ENCODE measurements at regions not wholly inside any gene's neighbourhood (a gene's known extent, or its start where the extent isn't known, plus 50 kb on each side); places are given as distances from the start of the nearest gene placed in this dataset.

- no peak overlapping the region for H3K27ac Mint-ChIP-seq
- H3K36me3 Mint-ChIP-seq: no peaks in the 10 kb centered on the region
Observed at GRCh38 chr10:83343676-83344075, 795.6 kb upstream of the GHITM start.

GRCh38 chr10:83346266-83346910 lies 792.9 kb upstream of the GHITM start:
- no peaks in the 10 kb centered on the region for H3K36me3 ChIP-seq (replicated peaks in 1 of 2; ENCODE audit: control insufficient read depth in 1 of 2, insufficient read depth in 2 of 2, low read length in 2 of 2)
- H3K27me3 ChIP-seq (ENCODE audit: control insufficient read depth in 2 of 2, insufficient read depth in 2 of 2, low read length in 2 of 2): no peaks in the 10 kb centered on the region
- no peaks in the 10 kb centered on the region for H3K79me2 ChIP-seq (ENCODE audit: insufficient read depth, low read length)
- H3K9me3 ChIP-seq (replicated peaks in 1 of 2; ENCODE audit: control insufficient read depth in 1 of 2, insufficient read depth in 1 of 2, low read length in 2 of 2): peaks cover 4 to 17% of the 10 kb centered on the region in 2 donors
- Mint-ChIP-seq H3K36me3 (no peaks in the 10 kb centered on the region), H3K4me1 (no peaks in the 10 kb centered on the region), H3K27me3 (ENCODE audit: low read depth in 3 of 3) (no peaks in the 10 kb centered on the region), H3K9me3 (peaks cover 1 to 13% (median 5%) of the 10 kb centered on the region in 7 donors), H3K27ac (no peak overlapping the region), H3K4me3 (no peak overlapping the region)
- no peak overlapping the region for H3K4me3 ChIP-seq (replicated peaks in 1 of 3; ENCODE audit: low read depth in 2 of 3, low read length in 3 of 3)
- H3K27ac ChIP-seq (ENCODE audit: low read depth in 1 of 2, low read length in 2 of 2): no peak overlapping the region
- intact Hi-C loops (cut with micrococcal nuclease): no loop called here
- DNase-seq: no peak
- H3K4me2 ChIP-seq (replicated peaks; ENCODE audit: extremely low read depth, low read length, poor library complexity, severe bottlenecking): no peak overlapping the region
- no peak overlapping the region for H3K9ac ChIP-seq (ENCODE audit: insufficient read depth, low read length, poor library complexity, severe bottlenecking)
- TF ChIP-seq, protein P1, sequence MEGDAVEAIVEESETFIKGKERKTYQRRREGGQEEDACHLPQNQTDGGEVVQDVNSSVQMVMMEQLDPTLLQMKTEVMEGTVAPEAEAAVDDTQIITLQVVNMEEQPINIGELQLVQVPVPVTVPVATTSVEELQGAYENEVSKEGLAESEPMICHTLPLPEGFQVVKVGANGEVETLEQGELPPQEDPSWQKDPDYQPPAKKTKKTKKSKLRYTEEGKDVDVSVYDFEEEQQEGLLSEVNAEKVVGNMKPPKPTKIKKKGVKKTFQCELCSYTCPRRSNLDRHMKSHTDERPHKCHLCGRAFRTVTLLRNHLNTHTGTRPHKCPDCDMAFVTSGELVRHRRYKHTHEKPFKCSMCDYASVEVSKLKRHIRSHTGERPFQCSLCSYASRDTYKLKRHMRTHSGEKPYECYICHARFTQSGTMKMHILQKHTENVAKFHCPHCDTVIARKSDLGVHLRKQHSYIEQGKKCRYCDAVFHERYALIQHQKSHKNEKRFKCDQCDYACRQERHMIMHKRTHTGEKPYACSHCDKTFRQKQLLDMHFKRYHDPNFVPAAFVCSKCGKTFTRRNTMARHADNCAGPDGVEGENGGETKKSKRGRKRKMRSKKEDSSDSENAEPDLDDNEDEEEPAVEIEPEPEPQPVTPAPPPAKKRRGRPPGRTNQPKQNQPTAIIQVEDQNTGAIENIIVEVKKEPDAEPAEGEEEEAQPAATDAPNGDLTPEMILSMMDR (IDR thresholded peaks at IDR 0.05): no peak
- H2AFZ ChIP-seq (ENCODE audit: insufficient read depth, low read depth, low read length, poor library complexity, severe bottlenecking): no peak overlapping the region
- no peaks in the 10 kb centered on the region for H3K4me1 ChIP-seq (ENCODE audit: control insufficient read depth in 1 of 2, insufficient read depth in 2 of 2, low read length in 2 of 2)
- no peaks in the 10 kb centered on the region for H4K20me1 ChIP-seq (ENCODE audit: insufficient read depth, low read length)
- WGBS (ENCODE audit: insufficient coverage): no CpG with 5 or more reads among the region's 2 CpGs

More at GRCh38 chr10:83343676-83344075, 795.6 kb upstream of the GHITM start:
- H3K4me3 ChIP-seq (replicated peaks in 1 of 3; ENCODE audit: low read depth in 2 of 3, low read length in 3 of 3): no peak overlapping the region
- no peak overlapping the region for H3K27ac ChIP-seq (ENCODE audit: low read depth in 1 of 2, low read length in 2 of 2)
- H3K79me2 ChIP-seq (ENCODE audit: insufficient read depth, low read length): no peaks in the 10 kb centered on the region
- no peaks in the 10 kb centered on the region for H3K36me3 ChIP-seq (replicated peaks in 1 of 2; ENCODE audit: control insufficient read depth in 1 of 2, insufficient read depth in 2 of 2, low read length in 2 of 2)
- Mint-ChIP-seq H3K9me3 (peaks cover 1 to 16% (median 7%) of the 10 kb centered on the region in 7 donors), H3K4me3 (no peak overlapping the region), H3K4me1 (no peaks in the 10 kb centered on the region), H3K27me3 (ENCODE audit: low read depth in 3 of 3) (no peaks in the 10 kb centered on the region)
- peaks cover 4 to 9% of the 10 kb centered on the region in 2 donors for H3K9me3 ChIP-seq (replicated peaks in 1 of 2; ENCODE audit: control insufficient read depth in 1 of 2, insufficient read depth in 1 of 2, low read length in 2 of 2)
- H3K4me2 ChIP-seq (replicated peaks; ENCODE audit: extremely low read depth, low read length, poor library complexity, severe bottlenecking): no peak overlapping the region
- H2AFZ ChIP-seq (ENCODE audit: insufficient read depth, low read depth, low read length, poor library complexity, severe bottlenecking): no peak overlapping the region
- no peaks in the 10 kb centered on the region for H3K4me1 ChIP-seq (ENCODE audit: control insufficient read depth in 1 of 2, insufficient read depth in 2 of 2, low read length in 2 of 2)
- TF ChIP-seq, protein P1 (IDR thresholded peaks at IDR 0.05): no peak
- intact Hi-C loops (cut with micrococcal nuclease): no loop called here
- H3K9ac ChIP-seq (ENCODE audit: insufficient read depth, low read length, poor library complexity, severe bottlenecking): no peak overlapping the region
- H3K27me3 ChIP-seq (ENCODE audit: control insufficient read depth in 2 of 2, insufficient read depth in 2 of 2, low read length in 2 of 2): no peaks in the 10 kb centered on the region
- H4K20me1 ChIP-seq (ENCODE audit: insufficient read depth, low read length): no peaks in the 10 kb centered on the region
- DNase-seq: no peak

Data from CD14-positive monocyte (primary cell).